Tibial artery (tissue), 4 donors: ENCODE measurements at regions not wholly inside any gene's neighbourhood (a gene's known extent, or its start where the extent isn't known, plus 50 kb on each side); places are given as distances from the start of the nearest gene placed in this dataset.

ENCODE experiments used
- DNase-seq, 2 donors: peaks; one replicate each; pipeline ENCODE4 v3.0.0-alpha.2; 2019
- H3K27ac ChIP-seq, 2 donors: fragments of 200-600 bp; sonication (generic) in 1 of 2; 1 replicate in 1 of 2; 2 replicates in 1 of 2; pipeline ENCODE4 v1.5.1; 2018 to 2019; ENCODE audit warnings: mild to moderate bottlenecking in 1 of 2
- H3K27me3 ChIP-seq, 2 donors: fragments of 200-600 bp; sonication (generic) in 1 of 2; one replicate each; pipeline versions ENCODE4 v1.5.1 to v1.6.0; 2016 to 2019
- H3K36me3 ChIP-seq, 3 donors: fragments of 200-600 bp; sonication (generic) in 2 of 3; one replicate each; pipeline ENCODE4 v1.5.1; 2016 to 2019; ENCODE audit warnings: mild to moderate bottlenecking in 2 of 3
- H3K4me1 ChIP-seq, 4 donors: fragments of 200-600 bp; sonication (generic) in 2 of 4; 1 replicate in 3 of 4; 2 replicates in 1 of 4; pipeline ENCODE4 v1.5.1; 2016 to 2019
- H3K4me3 ChIP-seq, 2 donors: fragments of 200-600 bp; sonication (generic) in 1 of 2; 1 replicate in 1 of 2; 2 replicates in 1 of 2; pipeline ENCODE4 v1.5.1; 2018 to 2019; ENCODE audit warnings: mild to moderate bottlenecking in 2 of 2
- H3K9me3 ChIP-seq, 3 donors: fragments of 200-600 bp; sonication (generic) in 1 of 3; one replicate each; pipeline ENCODE4 v1.5.1; 2016 to 2019
- intact Hi-C: fragments of 100-400 bp; cut with DNase I; formaldehyde crosslinking; loops from one replicate; pipeline ENCODE4 v1.15.0; 2023; ENCODE audit warnings: low total_unique reads
- TF ChIP-seq, protein P1 (sequence below), 2 experiments: fragments of 200-600 bp in 1 of 2; fragments of 450-650 bp in 1 of 2; IDR thresholded peaks; one replicate each; pipeline ENCODE4 v1.5.1; 2017 to 2019; ENCODE audit warnings: antibody characterized with exemption in 2 of 2, mild to moderate bottlenecking in 1 of 2, moderate library complexity in 1 of 2

DNA sequence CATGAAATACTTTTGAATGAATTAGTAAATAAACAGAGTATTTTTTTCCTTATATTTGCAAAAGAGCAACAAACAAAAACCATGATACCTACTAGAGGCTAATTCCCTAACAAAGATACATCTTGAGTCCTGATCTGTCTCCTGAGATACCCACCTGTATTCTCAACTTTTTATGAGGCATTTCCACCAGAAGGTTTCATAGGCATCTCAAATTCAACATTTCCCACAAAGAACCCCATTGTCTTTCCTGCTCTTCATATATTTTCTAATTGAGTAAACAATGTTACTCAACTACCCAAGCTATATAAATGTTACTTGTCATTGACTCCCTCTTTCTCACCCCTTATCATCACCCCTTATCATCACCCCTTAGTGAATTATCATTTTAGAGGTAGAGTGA is 119.4 kb upstream of the RAI14 start:
- Histone ChIP-seq H3K36me3 (no peaks in the 10 kb centered on the region), H3K27me3 (no peaks in the 10 kb centered on the region), H3K27ac (no peak overlapping the region), H3K4me1 (peaks cover 4 to 54% (median 20%) of the 10 kb centered on the region in 4 donors), H3K4me3 (no peak overlapping the region), H3K9me3 (no peaks in the 10 kb centered on the region)
- TF ChIP-seq, protein P1, sequence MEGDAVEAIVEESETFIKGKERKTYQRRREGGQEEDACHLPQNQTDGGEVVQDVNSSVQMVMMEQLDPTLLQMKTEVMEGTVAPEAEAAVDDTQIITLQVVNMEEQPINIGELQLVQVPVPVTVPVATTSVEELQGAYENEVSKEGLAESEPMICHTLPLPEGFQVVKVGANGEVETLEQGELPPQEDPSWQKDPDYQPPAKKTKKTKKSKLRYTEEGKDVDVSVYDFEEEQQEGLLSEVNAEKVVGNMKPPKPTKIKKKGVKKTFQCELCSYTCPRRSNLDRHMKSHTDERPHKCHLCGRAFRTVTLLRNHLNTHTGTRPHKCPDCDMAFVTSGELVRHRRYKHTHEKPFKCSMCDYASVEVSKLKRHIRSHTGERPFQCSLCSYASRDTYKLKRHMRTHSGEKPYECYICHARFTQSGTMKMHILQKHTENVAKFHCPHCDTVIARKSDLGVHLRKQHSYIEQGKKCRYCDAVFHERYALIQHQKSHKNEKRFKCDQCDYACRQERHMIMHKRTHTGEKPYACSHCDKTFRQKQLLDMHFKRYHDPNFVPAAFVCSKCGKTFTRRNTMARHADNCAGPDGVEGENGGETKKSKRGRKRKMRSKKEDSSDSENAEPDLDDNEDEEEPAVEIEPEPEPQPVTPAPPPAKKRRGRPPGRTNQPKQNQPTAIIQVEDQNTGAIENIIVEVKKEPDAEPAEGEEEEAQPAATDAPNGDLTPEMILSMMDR (IDR thresholded peaks at IDR 0.05) = no peak
- intact Hi-C loops = no loop called here
- DNase-seq = no peak

- Histone ChIP-seq H3K4me3 (no peak overlapping the region), H3K27me3 (no peaks in the 10 kb centered on the region), H3K27ac (no peak overlapping the region), H3K4me1 (peaks cover 4 to 39% (median 10%) of the 10 kb centered on the region in 4 donors), H3K9me3 (no peaks in the 10 kb centered on the region), H3K36me3 (no peaks in the 10 kb centered on the region)
- no peak for DNase-seq
- TF ChIP-seq, protein P1 (IDR thresholded peaks at IDR 0.05) = peak; percentile 18 to 22
- intact Hi-C loops = no loop called here
These were observed 118.0 kb upstream of the RAI14 start for GRCh38 chr5:34538026-34538672.

DNA sequence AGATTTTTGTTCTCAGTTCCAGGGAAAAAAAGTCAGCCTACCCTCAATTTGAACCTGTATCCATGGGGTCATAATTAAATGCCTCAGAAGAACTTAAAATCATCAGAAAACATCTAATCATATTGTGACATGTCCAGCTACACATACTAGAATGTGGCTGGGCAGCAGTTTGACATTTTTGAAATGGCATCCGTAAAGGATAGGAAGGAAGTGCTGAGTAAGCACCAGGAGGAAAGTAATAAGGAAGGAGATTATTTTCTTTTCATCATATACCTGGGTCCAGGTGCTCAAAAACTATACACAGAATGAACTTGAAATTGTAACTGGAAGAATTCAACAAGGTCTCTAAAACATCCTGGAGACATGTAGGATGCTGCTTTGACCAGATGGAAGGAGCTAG is 116.9 kb upstream of the RAI14 start:
- no peak for DNase-seq
- H3K27me3 ChIP-seq = no peaks in the 10 kb centered on the region
- intact Hi-C loops = no loop called here
- H3K4me3 ChIP-seq = no peak overlapping the region
- H3K36me3 ChIP-seq = no peaks in the 10 kb centered on the region
- H3K27ac ChIP-seq = no peak overlapping the region
- peaks cover 0 to under 1% (median 0%) of the 10 kb centered on the region in 3 donors for H3K9me3 ChIP-seq
- TF ChIP-seq, protein P1 (IDR thresholded peaks at IDR 0.05) = no peak
- H3K4me1 ChIP-seq = peaks cover 0 to 29% (median 5%) of the 10 kb centered on the region in 4 donors

GRCh38 chr5:34541067-34541466 is 115.1 kb upstream of the RAI14 start:
- peaks cover 0 to 10% (median 0%) of the 10 kb centered on the region in 4 donors for H3K4me1 ChIP-seq
- TF ChIP-seq, protein P1 (IDR thresholded peaks at IDR 0.05) = no peak
- intact Hi-C loops = no loop called here
- no peak overlapping the region for H3K27ac ChIP-seq
- peaks cover 0 to 10% (median 0%) of the 10 kb centered on the region in 3 donors for H3K9me3 ChIP-seq
- DNase-seq = no peak
- H3K36me3 ChIP-seq = no peaks in the 10 kb centered on the region
- H3K27me3 ChIP-seq = no peaks in the 10 kb centered on the region
- H3K4me3 ChIP-seq = no peak overlapping the region

DNA sequence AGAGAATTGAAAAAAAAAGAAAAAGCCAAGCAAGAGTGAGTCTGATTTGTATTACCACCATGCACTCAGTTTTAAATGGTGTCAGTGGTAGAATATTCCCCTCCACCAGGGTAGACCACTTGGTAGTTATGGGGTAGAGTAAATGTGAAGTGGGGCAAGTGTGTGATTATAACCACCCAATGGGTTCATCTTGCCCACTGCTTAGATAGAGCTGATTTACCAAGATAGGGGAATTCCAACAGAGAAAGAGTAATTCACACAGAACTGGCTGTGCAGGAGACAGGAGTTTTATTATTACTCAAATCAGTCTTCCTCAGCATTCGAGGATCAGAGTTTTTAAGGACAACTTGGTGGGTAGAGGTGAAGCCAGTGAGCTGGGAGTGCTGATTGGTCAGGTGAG is 113.3 kb upstream of the RAI14 start:
- no peak for DNase-seq
- Histone ChIP-seq H3K27me3 (no peaks in the 10 kb centered on the region), H3K27ac (no peak overlapping the region), H3K4me3 (no peak overlapping the region), H3K9me3 (peaks cover 0 to 10% (median 0%) of the 10 kb centered on the region in 3 donors), H3K36me3 (no peaks in the 10 kb centered on the region), H3K4me1 (peaks cover 0 to 8% (median 0%) of the 10 kb centered on the region in 4 donors)
- intact Hi-C loops = no loop called here
- TF ChIP-seq, protein P1 (IDR thresholded peaks at IDR 0.05) = no peak
